AG09309 (cell line): ENCODE measurements at regions not wholly inside any gene's neighbourhood (a gene's known extent, or its start where the extent isn't known, plus 50 kb on each side); places are given as distances from the start of the nearest gene placed in this dataset.

Experiments used
- DNase-seq: peaks from one replicate; pipeline ENCODE4 v3.0.0-alpha.2; 2010; ENCODE audit warnings: low read depth
- H3K4me3 ChIP-seq: 2 replicates; pipeline ENCODE4 v1.5.1; 2011; ENCODE audit warnings: mild to moderate bottlenecking, low read depth, low read length, moderate library complexity; ENCODE audit not compliant: control insufficient read depth
- TF ChIP-seq, protein P1 (sequence below): IDR thresholded peaks from 2 replicates; pipeline ENCODE4 v1.5.1; 2011; ENCODE audit warnings: mild to moderate bottlenecking, low read depth, low read length, inconsistent platforms; ENCODE audit not compliant: insufficient read depth, control insufficient read depth; ENCODE audit errors: missing control alignments

DNA sequence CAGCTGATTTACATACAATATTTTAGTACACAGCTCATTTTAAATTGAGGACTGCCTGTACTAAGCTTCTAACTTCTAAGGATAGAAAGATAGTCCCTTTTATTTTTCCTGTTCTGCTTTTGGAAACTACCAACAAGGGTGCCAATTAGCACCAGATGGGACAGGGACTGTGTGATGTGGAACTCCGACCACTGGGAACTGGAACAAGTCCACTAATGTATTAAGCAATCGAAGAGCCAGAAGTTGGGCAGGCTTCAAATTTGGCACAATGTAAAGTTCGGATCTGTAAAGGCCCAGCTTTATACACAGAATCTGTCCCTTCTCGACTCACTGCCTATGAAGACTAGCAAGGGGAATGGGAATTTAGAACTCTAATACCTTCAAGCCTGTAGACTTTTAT is 149.3 kb downstream of the ZC3H11B start:
- TF ChIP-seq, protein P1, sequence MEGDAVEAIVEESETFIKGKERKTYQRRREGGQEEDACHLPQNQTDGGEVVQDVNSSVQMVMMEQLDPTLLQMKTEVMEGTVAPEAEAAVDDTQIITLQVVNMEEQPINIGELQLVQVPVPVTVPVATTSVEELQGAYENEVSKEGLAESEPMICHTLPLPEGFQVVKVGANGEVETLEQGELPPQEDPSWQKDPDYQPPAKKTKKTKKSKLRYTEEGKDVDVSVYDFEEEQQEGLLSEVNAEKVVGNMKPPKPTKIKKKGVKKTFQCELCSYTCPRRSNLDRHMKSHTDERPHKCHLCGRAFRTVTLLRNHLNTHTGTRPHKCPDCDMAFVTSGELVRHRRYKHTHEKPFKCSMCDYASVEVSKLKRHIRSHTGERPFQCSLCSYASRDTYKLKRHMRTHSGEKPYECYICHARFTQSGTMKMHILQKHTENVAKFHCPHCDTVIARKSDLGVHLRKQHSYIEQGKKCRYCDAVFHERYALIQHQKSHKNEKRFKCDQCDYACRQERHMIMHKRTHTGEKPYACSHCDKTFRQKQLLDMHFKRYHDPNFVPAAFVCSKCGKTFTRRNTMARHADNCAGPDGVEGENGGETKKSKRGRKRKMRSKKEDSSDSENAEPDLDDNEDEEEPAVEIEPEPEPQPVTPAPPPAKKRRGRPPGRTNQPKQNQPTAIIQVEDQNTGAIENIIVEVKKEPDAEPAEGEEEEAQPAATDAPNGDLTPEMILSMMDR: no peak
- H3K4me3 ChIP-seq: no peak overlapping the region
- peak; percentile 28 for DNase-seq

DNA sequence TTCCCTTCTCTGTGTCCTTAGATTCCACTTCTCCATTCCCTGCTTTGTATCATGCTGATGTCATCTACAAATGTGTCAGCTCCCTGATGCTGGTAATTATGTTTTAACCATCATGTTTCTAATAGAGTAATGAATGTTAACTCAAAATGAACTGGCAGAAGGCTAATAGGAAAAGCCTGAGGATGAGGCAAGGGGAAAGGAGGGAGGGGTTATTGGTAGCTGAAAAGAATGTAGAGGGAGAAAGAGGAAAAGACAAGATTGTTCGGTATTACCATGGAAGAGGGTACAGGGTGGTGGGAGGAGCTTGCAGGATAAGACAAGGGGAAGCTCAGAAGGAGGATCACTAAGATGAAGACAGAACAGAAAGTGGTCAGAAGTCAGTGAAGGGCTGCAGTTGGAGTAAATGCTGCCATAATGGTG is 150.9 kb downstream of the ZC3H11B start:
- H3K4me3 ChIP-seq: no peak overlapping the region
- DNase-seq: no peak
- TF ChIP-seq, protein P1: no peak

DNA sequence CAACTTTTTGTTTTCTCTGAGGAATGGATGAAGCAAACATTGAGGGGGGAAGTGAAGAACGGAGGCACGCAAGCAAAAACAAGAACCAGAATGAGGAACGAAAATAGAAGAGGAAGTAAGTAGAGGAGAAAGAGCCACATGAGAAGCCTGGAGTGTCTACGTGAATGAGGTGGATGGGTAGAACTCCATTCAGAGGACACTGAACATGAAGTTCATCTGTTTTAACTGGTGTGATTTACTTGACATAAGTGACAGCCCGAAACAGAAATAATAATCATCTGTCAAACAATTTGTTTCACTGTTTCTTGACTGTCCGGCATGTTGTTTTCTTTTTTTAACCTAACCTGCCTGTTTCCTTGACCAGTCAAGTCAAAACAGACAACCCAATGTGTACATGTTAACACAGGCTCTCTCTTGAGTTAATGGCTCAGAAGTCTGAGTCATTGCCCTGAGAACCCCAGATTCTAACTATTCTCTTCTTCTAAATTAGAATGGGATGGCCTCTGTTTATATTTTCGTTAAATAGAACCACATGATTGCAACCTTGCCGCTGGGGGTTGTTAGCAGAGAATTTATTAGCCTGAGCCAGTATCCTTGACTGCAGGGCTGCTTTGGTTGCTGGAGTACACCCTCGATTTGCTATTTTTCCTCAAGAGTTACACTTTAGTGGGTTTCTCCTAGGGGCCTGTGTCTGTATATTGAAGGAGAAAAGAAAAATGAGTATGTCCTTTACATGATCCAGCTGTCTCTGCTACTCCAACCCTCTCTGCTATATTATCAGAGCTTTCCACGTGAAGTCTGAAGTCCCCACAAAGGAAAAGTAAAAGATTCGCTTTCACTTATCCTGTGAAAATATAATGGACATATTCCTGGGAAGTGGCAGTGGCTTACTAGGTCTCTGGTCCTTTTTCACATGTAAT is 151.7 kb downstream of the ZC3H11B start:
- DNase-seq: peak; percentile 70
- no peak overlapping the region for H3K4me3 ChIP-seq
- TF ChIP-seq, protein P1: no peak

DNA sequence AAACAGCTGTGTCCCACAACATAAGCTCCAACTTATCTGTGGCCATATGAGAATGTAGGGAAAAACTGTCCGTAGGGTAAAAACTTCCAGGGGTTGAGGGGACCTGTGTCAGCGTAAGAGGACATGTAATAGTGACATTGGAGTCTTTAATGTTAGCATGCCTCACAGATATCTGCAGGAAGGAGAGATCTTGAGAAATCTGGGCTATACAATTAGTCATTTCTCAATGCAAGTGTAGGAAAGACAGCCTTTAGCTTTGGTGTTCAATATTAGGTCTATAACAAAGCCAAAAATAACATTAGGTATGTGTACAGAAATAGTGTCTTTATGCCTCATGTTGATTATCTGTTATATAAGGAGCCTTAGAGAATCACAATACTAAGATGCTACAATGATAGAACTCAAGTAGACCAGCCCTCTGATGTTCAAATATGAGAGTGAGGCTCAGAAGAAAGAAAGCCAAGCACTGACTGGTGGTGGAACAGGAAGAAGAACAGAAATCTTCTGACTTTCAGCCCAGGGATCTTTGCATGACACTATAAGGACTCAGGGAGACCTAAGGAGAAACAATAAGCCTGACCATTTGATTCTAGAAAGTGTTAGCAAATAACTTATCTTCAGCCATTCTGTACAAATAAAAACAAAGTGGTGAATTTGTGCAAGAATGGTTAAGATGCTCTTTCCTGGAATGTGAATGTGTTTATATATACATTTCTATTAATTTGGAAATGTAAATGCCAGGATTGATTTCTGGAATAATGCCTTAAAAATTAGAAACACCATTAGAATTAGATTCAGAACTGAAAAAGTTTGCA is 152.6 kb downstream of the ZC3H11B start:
- H3K4me3 ChIP-seq: no peak overlapping the region
- DNase-seq: no peak
- TF ChIP-seq, protein P1: no peak

DNA sequence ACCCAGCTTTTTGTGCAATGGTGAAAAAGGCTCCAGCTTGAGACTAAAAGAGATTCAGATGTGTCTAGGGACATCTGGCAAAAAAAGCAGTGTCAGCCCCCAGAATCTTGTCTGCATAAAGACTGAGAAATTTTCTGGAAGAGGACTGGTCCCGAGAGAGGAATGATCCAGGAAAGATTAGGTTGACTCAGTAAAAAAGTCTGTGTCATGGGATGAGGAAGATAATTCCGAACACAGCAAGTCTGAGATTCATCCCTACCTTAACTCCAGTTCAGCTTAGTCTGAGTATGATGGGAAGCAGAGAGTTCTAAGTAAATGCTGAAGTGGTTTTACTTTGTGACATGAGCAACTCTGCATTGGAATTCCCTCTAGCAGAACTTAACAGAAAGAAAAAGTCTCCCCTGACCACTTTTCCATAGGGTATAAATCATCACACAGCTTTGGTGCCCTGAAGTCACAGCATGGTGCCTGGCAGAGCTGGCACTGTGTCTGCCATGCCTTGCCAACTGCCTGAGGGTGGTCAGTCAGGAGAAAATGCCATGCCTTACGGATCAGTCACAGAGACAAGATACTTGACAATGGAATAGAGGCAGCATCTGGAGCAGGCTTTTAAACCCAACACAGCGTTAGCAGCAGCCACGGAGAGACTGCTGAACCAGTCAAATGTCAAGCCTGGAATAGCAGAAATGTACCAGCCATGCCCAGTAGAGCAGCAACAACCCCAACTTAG is 153.4 kb downstream of the ZC3H11B start:
- TF ChIP-seq, protein P1: no peak
- no peak for DNase-seq
- no peak overlapping the region for H3K4me3 ChIP-seq

DNA sequence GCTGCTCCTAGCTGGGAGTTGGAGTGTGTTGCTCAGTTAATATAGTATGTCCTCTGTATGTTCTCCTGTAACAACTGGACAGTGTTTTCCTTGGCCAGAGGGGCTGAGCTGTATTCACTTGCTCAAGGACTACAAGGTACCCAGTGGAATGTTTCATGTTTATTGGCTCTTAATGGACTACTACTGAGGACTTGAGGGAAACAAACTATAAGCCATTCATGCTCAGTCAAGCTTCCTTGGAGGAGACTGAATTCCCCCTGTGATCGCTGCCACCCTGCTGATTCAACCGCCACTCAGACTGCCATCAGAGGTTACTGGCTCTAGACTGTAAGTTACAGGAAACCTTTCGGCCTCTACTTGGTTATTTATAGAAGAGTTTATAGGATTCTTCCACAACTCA is 166.6 kb downstream of the ZC3H11B start:
- TF ChIP-seq, protein P1: no peak
- DNase-seq: no peak

More for the DNA sequence above, 166.6 kb downstream of the ZC3H11B start:
- no peak overlapping the region for H3K4me3 ChIP-seq
